Activated CD4-positive, alpha-beta T cell treated with anti-CD3 and anti-CD28 coated beads, Interleukin-2, Interleukin-6, amounts not matched to agents 100 ng/mL and 50 ng/mL, durations not matched to agents 16 hours and 8 hours (primary cell): ENCODE measurements at regions not wholly inside any gene's neighbourhood (a gene's known extent, or its start where the extent isn't known, plus 50 kb on each side); places are given as distances from the start of the nearest gene placed in this dataset.
"Not testable (repeated sequence)": the region's sequence is repeated elsewhere in the genome, so short reads cannot be mapped to it uniquely, and the experiment has no call there.

Experiments
- DNase-seq: peaks from one replicate; pipeline ENCODE4 v3.0.0-alpha.2; 2020

- no peak for DNase-seq
Observed at GRCh38 chr7:49486974-49487829, 286.2 kb upstream of the VWC2 start.

GRCh38 chr7:49487830-49488140 lies 285.7 kb upstream of the VWC2 start:
- DNase-seq = no peak

- DNase-seq = no peak
Observed at GRCh38 chr7:49488573-49488972, 284.9 kb upstream of the VWC2 start.

GRCh38 chr7:49497471-49497870 lies 276.0 kb upstream of the VWC2 start:
- no peak for DNase-seq

- DNase-seq = no peak
Observed at GRCh38 chr7:49500741-49501140, 272.7 kb upstream of the VWC2 start.

GRCh38 chr7:49507206-49507605 lies 266.2 kb upstream of the VWC2 start:
- DNase-seq = not testable (repeated sequence)

GRCh38 chr7:49513911-49514310 lies 259.5 kb upstream of the VWC2 start:
- no peak for DNase-seq

- DNase-seq = no peak
Observed at GRCh38 chr7:49520951-49521350, 252.5 kb upstream of the VWC2 start.

GRCh38 chr7:49522111-49522510 lies 251.3 kb upstream of the VWC2 start:
- no peak for DNase-seq

- no peak for DNase-seq
Observed at GRCh38 chr7:49523870-49524269, 249.6 kb upstream of the VWC2 start.

GRCh38 chr7:49527182-49527581 lies 246.3 kb upstream of the VWC2 start:
- DNase-seq = no peak

GRCh38 chr7:49530481-49530880 lies 243.0 kb upstream of the VWC2 start:
- no peak for DNase-seq

- DNase-seq = no peak
Observed at GRCh38 chr7:49563693-49564378, 209.6 kb upstream of the VWC2 start.

GRCh38 chr7:49564379-49564714 lies 209.1 kb upstream of the VWC2 start:
- DNase-seq = no peak

GRCh38 chr7:49577576-49577975 lies 195.9 kb upstream of the VWC2 start:
- DNase-seq = no peak

GRCh38 chr7:49579408-49579807 lies 194.0 kb upstream of the VWC2 start:
- no peak for DNase-seq

GRCh38 chr7:49580000-49580399 lies 193.4 kb upstream of the VWC2 start:
- no peak for DNase-seq

- DNase-seq = no peak
Observed at GRCh38 chr7:49580761-49581160, 192.7 kb upstream of the VWC2 start.

- no peak for DNase-seq
Observed at GRCh38 chr7:49583440-49583839, 190.0 kb upstream of the VWC2 start.

GRCh38 chr7:49596701-49597491 lies 176.5 kb upstream of the VWC2 start:
- no peak for DNase-seq

- DNase-seq = no peak
Observed at GRCh38 chr7:49597805-49598204, 175.6 kb upstream of the VWC2 start.

- no peak for DNase-seq
Observed at GRCh38 chr7:49611951-49612350, 161.5 kb upstream of the VWC2 start.

GRCh38 chr7:49613759-49614158 lies 159.7 kb upstream of the VWC2 start:
- DNase-seq = no peak

- not testable (repeated sequence) for DNase-seq
Observed at GRCh38 chr7:49614974-49615373, 158.5 kb upstream of the VWC2 start.
